ENCODE measurements at regions not wholly inside any gene's neighbourhood (a gene's known extent, or its start where the extent isn't known, plus 50 kb on each side); places are given as distances from the start of the nearest gene placed in this dataset.

DNA sequence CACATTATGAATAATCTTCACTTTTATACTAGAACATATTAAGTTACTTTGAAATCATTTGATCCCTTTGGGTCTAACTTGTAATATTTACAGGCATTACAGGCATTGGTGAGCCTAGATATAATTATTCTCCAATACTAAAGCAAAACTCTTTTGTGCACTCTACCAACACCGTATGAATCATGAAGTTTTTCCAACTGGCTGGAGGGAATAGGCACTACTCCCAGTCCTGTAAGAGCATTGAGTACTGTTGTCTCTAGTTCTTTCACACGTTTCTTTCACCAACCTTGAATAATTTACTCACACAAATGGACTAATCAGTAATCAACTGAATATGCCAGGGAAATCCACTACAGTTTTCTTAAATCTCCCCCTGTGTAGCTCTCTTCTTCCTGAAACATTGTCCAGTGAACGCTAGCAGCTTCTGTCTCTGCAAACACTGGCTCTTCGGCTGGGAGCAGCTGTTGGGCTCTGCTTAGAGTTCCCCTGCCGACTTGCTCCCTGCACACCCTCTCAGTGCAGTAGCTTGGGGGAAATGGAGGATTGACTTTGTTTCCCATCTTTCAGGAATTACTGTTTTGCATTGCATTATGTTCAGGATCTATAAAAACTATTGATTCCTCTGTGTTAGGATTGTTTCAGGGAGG, 476.7 kb downstream of the RFC3 start:
- H3K4me3 ChIP-seq (ENCODE audit: low read depth, low read length): no peak overlapping the region
- DNase-seq (ENCODE audit: low read depth): peak; percentile 35
- TF ChIP-seq, protein P1, sequence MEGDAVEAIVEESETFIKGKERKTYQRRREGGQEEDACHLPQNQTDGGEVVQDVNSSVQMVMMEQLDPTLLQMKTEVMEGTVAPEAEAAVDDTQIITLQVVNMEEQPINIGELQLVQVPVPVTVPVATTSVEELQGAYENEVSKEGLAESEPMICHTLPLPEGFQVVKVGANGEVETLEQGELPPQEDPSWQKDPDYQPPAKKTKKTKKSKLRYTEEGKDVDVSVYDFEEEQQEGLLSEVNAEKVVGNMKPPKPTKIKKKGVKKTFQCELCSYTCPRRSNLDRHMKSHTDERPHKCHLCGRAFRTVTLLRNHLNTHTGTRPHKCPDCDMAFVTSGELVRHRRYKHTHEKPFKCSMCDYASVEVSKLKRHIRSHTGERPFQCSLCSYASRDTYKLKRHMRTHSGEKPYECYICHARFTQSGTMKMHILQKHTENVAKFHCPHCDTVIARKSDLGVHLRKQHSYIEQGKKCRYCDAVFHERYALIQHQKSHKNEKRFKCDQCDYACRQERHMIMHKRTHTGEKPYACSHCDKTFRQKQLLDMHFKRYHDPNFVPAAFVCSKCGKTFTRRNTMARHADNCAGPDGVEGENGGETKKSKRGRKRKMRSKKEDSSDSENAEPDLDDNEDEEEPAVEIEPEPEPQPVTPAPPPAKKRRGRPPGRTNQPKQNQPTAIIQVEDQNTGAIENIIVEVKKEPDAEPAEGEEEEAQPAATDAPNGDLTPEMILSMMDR (conservative IDR thresholded peaks at IDR 0.05; ENCODE audit: low read depth, low read length): no peak

DNA sequence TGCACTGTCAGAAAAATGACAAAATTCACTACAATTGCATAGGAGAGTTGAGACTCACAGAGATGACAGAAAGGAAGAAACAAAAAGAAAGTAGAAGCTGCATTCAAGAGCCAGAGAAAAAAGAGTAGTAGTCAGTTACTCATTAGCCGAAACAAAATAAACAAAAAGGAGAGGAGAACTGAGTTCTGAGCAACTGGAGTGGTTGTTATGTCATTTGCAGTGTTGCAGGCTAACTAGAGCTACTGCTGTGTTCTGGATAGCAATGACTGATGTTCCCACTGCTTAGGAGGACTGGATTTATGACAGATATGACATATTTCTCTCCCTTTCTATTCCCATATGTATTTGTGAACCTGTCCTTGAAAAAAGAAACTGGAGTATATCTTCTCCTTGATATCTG, 482.6 kb downstream of the RFC3 start:
- DNase-seq (ENCODE audit: low read depth): peak; percentile 43
- H3K4me3 ChIP-seq (ENCODE audit: low read depth, low read length): no peak overlapping the region
- TF ChIP-seq, protein P1 (conservative IDR thresholded peaks at IDR 0.05; ENCODE audit: low read depth, low read length): no peak

DNA sequence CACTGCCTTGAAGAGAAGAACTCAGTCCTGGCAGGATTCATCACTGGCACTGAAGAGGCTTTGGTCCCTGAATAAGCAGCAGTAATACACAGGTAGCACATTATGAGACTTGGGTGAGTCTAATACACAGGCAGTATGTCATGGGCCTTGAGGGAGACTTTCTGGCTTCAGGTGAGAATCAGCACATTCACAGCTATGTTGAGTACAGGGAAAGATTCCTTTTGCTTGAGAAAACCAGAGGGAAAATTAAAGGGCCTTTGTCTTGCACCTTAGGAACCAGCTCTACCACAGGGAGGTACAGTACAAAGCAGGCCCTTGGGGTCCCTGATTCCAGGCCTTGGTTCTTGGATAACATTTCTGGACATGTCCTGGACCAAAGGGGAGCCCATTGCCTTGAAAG, 484.6 kb downstream of the RFC3 start:
- DNase-seq (ENCODE audit: low read depth): no peak
- TF ChIP-seq, protein P1 (conservative IDR thresholded peaks at IDR 0.05; ENCODE audit: low read depth, low read length): no peak
- no peak overlapping the region for H3K4me3 ChIP-seq (ENCODE audit: low read depth, low read length)

DNA sequence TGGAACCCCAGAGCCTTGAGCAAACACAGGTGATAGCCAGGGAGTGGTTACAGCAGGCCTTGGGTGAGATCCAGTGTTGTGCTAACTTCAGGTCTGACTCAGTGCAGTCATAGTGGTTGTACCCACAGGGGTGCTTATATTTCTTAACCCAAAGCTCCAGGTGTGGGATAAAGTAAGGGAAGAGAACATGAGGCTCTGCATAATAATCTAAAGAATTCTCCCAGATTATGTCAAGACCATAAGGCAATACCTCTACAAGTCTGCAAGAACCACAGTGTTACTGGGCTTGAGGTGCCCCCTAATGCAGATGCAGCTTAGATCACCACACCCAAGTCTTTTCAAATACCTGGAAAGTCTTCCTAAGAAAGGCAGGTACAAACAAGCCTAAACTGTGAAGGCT, 485.4 kb downstream of the RFC3 start:
- no peak for DNase-seq (ENCODE audit: low read depth)
- TF ChIP-seq, protein P1 (conservative IDR thresholded peaks at IDR 0.05; ENCODE audit: low read depth, low read length): no peak
- no peak overlapping the region for H3K4me3 ChIP-seq (ENCODE audit: low read depth, low read length)

DNA sequence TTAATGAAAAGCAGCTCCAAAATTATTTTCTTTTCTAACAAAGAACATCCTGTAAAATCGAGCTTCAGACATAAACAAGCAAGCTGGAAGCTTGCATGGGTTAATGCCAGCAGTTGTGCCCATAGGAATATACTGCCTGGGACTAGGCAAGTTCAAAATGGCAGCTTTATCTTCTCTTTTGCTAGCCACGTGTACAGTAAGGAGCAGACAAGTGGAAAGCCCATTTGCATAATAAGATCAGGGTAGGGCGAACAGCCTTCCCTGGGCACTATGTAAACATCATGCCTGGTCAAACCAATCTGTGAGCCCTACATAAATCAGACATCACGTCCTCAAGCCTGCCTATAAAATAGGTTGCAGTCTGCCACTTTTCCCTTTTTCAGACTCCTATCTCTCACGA, 489.7 kb downstream of the RFC3 start:
- no peak overlapping the region for H3K4me3 ChIP-seq (ENCODE audit: low read depth, low read length)
- no peak for DNase-seq (ENCODE audit: low read depth)
- TF ChIP-seq, protein P1 (conservative IDR thresholded peaks at IDR 0.05; ENCODE audit: low read depth, low read length): no peak

DNA sequence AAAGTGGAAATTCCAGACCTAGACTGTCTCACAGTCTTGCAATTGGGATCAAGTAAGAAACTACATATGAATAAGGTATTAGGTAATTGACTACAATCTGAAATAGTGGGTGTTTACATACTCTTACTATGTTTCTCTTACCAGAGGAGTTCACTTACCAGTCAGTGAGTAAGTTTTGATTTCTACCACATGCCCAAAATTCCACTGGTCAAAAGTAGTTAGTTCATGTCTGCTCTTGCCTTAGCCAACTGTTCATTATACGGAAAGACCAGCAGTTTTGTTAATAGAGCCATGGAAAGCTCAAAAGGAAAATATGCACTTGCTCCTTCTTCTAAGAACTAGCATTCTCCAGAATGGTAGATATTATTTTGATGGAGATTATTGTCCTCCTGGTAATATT, 490.8 kb downstream of the RFC3 start:
- H3K4me3 ChIP-seq (ENCODE audit: low read depth, low read length): no peak overlapping the region
- TF ChIP-seq, protein P1 (conservative IDR thresholded peaks at IDR 0.05; ENCODE audit: low read depth, low read length): no peak
- DNase-seq (ENCODE audit: low read depth): peak; percentile 54

DNA sequence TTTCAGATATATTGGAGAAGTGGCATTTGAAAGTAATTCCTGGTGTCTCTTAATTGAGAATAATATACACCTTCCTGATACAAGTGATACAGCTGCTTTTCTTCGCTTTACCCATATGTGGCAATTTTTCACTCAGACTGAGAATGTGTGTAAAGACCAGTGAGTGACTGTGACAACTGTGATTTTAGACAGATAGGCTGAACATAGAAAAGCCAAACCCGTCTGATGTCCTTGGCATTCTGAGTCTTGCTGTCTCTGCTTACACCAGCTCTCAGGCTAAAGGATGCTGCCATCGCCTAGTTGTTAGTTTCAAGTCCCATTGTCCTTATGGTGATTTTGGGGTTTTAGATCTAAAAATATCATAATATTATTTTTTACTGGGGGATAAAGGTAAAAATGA, 492.6 kb downstream of the RFC3 start:
- DNase-seq (ENCODE audit: low read depth): no peak
- H3K4me3 ChIP-seq (ENCODE audit: low read depth, low read length): no peak overlapping the region
- TF ChIP-seq, protein P1 (conservative IDR thresholded peaks at IDR 0.05; ENCODE audit: low read depth, low read length): no peak

Data from choroid plexus epithelial cell (primary cell).